A673 (cell line): ENCODE measurements at regions not wholly inside any gene's neighbourhood (a gene's known extent, or its start where the extent isn't known, plus 50 kb on each side); places are given as distances from the start of the nearest gene placed in this dataset.

ENCODE experiments used
- EZH2 ChIP-seq: fragments of 200-600 bp; sonication (generic); IDR thresholded peaks from 2 replicates; pipeline ENCODE4 v1.6.1; 2017; ENCODE audit warnings: borderline replicate concordance, low read depth, mild to moderate bottlenecking, mixed read lengths, antibody characterized with exemption, low read length; ENCODE audit not compliant: poor library complexity, severe bottlenecking
- TF ChIP-seq, protein P1 (sequence below): fragments of 300-800, 200-600 bp; sonication (generic); conservative IDR thresholded peaks from 2 replicates; pipeline ENCODE4 v1.5.1; 2017; ENCODE audit warnings: low read depth, mild to moderate bottlenecking, antibody characterized with exemption, low read length, moderate library complexity, mixed read lengths

DNA sequence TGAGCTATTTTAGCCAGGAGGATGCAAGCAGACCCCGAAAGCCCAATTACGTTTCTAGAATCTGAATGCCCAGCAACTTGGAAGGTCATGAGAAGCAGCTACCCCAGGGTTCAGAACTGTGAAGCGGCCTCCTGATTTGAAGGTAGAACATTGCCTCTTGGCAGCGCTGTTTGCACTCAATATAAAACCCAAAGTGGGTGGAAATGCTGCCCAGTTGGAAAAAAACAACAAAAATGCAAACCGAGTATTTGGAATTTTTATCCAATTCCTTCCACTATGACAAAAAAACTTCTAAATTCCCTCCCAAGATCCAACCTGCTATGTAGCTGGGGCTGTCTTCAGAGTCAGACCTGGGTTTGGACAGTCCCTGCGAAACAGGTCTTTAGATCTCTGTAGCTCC is 103.3 kb upstream of the RBPJ start:
- TF ChIP-seq, protein P1, sequence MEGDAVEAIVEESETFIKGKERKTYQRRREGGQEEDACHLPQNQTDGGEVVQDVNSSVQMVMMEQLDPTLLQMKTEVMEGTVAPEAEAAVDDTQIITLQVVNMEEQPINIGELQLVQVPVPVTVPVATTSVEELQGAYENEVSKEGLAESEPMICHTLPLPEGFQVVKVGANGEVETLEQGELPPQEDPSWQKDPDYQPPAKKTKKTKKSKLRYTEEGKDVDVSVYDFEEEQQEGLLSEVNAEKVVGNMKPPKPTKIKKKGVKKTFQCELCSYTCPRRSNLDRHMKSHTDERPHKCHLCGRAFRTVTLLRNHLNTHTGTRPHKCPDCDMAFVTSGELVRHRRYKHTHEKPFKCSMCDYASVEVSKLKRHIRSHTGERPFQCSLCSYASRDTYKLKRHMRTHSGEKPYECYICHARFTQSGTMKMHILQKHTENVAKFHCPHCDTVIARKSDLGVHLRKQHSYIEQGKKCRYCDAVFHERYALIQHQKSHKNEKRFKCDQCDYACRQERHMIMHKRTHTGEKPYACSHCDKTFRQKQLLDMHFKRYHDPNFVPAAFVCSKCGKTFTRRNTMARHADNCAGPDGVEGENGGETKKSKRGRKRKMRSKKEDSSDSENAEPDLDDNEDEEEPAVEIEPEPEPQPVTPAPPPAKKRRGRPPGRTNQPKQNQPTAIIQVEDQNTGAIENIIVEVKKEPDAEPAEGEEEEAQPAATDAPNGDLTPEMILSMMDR: no peak
- no peak for TF ChIP-seq EZH2
